HUDEP-2 (cell line): ENCODE measurements at regions not wholly inside any gene's neighbourhood (a gene's known extent, or its start where the extent isn't known, plus 50 kb on each side); places are given as distances from the start of the nearest gene placed in this dataset.

Experiments used
- DNase-seq, 76 experiments: peaks; one replicate each; lab custom pipeline; 2025; ENCODE audit not compliant: unreplicated experiment in 76 of 76; lab: John Stamatoyannopoulos, UW

DNA sequence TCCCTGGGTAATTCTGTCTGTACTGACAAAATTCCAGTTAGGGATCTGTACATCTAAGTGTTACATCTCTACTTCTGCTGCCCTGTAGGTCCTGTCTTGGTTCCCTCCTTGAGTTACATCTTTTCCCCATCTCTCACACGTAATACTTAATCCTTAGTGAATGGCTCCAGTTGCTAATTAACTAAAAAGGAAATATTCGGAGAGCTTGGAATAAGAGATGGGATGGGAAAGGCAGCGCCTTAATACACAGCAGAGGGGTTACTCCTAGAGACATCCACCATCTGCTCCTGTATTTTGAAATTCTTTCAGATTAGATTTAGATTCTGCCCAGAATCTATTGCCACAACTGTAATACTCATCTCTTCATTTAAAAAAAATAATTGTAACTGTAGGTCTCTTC lies 384.0 kb downstream of the SAMD5 start:
- no peak for DNase-seq

DNA sequence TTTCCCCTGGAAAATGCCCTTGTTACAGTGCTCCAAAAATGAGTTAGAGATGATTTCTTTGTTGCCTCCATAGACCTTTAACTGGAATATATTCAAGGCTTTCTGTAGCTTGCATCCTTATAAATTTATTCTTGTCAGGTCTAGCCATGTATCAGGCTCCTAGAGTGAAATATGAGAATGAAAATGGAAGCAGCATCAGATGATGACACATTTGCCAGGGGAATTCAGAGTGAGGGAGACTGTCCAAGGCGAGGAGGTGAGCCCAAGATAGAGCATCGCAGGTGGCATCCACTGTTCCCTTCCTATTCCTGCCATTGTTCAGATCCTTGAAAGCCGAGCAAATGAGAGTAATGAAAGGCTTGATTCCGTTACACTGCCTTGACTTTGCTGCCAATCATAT lies 386.8 kb downstream of the SAMD5 start:
- no peak for DNase-seq

DNA sequence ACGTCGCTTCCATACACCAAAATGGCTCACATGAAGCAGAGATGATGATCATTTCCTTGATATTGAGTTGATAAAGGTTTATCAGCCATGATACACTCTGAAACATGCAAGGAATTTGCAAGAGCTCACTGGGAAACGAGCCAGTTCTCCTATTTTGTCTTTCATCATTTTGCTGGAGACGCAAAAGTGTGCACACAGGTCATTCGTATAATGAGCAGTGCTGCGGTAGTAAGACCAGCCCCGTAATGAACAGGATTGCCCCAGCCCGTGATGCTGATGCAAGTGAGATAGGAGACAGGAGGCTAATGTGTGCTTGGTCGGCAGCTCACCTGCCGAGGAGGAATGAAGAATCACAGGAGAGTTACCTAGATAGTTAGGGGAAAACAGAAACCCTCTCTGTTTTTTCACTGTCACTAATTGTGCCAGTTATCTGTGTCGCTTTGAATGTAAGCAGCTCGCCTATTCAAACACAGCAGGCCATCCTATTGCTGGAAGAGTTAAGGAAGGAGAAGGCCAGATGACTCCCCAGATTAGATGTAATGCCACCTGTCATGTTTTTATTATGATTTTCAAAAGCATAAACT lies 391.8 kb downstream of the SAMD5 start:
- no peak for DNase-seq

DNA sequence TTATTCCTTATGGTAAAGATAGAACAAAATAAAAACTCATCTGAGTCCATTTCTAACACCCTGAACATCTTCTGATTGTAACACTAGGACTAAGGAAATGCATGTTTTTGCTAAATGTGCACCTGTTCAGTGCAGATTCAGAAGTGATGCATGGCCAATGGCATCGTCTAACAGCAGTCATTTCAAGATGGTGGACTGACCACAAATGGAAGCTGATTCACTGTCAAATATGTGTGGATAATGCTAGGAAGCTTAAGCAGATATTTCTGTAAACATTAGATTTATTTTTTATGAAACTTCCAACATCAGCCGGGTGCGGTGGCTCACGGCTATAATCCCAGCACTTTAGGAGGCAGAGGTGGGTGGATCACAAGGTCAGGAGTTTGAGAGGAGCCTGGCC lies 394.8 kb downstream of the SAMD5 start:
- no peak for DNase-seq

DNA sequence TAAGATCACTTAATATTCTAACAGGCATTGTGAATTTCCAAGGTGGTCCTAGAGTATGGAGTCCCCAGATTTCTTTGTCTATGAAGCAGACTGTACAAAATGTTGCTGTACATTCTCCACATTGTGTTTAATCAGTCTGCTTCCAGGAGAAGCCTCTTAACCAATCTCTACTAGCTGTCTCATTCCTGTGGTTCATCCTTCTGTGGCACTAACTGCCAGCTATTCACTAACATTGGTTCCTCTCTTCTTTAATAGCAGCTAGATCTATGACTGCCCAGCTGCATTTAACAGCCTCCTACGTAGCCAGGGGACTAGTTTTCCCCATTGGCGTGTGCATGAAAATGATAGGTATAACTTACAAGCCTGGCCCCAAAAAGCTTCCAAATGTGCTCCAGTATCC lies 395.4 kb downstream of the SAMD5 start:
- no peak for DNase-seq

DNA sequence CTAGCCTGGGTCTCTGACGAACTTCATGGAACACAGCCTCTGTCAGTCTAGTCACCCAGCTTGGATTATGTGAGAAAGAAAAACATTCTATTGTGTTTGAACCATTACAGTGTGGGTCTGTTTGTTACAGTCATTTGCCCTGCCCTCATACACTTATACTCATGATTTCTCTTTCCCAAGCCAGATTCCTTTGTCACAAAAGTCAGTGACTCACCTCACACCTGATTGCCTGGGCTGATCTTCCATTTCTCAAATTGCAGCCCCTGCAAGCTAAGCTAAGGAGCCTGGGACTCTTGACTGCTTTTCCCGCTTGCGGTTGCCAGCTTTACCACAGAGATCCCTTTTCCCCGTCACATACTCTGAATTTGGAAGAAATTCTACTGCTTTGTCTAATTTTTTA lies 395.9 kb downstream of the SAMD5 start:
- DNase-seq = no peak

DNA sequence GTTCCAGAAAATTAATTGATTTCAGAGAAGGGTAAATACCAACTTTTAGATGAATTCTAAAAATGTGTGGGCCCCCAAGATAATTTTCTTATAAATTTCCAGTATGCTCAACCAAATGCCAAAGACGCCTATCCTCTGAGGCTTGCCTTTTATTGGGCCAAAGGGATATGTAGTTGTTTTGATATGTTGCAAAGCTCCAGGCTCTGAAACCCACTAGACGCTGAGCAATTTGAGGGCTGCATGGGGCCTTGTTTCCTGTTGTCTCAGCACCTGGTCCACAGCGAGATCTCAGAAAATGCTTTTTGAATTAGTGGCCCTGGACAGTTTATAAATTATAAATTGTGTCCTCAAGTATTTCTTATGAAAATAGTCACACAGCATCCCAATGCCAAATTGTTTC lies 397.2 kb downstream of the SAMD5 start:
- DNase-seq = no peak

DNA sequence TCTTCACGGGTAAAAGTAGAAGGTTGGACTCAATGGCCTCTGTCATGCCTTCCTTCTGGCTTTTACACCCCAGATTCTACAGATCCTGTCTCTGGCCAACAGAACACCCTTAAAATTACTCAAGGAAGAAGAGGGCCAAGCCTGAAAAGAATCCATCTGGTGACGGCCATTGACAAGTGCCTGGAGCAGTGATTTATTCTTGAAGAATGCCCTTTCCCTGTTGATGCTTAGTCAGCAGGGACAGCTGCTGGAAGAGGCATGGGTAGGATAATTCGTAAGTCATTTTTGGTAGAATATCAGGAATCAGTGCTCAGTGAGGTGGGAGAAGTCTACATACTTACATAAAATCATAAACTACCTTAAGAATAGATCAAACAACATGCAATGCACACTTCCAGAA lies 397.9 kb downstream of the SAMD5 start:
- DNase-seq = no peak

DNA sequence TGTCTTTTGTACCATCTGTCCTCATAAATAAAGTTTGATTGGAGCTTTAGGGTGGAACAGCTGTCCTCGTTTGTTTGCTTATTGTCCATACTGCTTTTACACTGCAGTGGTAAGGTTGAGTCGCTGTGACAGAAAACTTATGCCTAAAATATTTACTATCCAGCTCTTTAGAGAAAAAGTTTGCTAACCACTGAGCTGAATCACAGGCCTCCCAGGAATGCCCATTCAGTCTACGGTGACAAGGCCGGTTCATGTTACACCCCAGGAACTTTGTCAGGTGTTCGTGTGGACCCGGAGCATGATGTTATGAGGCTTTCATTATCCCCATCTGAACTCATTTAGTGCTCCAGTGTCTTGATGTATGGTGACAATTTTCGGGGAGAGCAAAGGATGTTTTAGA lies 401.1 kb downstream of the SAMD5 start:
- no peak for DNase-seq

DNA sequence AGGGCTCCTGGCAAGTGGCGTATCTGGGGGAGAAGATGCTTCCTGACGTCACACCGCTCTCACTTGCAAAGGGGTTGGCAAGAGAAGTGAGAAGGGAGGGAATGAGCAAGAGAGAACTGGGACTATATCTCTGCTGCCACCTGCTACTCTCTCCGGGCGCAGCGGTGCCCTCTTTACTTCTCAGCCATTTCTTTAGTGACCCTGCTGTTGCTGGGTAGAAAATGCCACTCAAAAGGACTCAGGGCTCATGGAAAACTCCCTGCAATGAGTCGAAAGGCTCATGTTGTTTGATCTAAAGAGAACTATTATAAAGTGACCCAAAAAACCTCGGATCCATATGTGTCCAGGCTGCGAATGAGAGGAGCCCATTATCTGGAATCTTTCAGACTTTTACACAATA lies 401.8 kb downstream of the SAMD5 start:
- DNase-seq = no peak

DNA sequence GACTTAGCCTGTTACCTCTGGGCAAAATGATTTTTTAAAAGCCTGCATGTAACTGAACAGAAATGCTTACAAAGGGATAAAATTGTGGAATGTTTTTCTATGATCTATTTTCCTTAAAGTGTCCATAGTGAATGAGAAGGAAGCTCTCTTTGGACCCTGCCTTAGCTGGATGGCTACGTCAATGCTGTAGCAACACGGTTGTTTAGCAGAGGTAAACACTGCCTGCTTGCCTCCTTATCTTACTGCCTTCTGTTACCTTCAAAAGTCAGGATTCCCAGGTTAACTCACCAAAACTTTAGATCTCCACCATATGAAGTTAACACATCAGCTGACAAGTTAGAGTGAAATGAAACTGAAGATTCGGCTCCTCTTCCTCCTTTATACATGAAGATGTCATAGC lies 402.6 kb downstream of the SAMD5 start:
- DNase-seq = no peak

DNA sequence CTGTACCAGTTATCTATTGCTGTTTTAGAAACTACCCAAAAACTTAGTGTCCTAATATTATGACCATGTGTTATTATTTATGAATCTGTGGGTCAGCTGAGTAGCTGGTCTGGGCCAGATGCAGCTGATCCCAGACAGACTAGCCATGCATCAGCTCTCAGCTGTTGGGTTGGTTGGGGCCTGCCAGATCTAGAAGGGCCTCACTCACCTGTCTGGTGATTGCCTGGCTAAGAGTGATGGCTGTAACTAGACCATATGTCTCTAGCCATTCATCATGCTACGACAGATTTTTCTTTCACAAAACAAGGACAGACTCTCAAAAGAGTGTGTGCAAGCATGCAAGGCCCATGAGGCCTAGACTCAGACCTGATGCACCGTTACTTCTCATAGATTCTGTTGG lies 403.2 kb downstream of the SAMD5 start:
- no peak for DNase-seq

DNA sequence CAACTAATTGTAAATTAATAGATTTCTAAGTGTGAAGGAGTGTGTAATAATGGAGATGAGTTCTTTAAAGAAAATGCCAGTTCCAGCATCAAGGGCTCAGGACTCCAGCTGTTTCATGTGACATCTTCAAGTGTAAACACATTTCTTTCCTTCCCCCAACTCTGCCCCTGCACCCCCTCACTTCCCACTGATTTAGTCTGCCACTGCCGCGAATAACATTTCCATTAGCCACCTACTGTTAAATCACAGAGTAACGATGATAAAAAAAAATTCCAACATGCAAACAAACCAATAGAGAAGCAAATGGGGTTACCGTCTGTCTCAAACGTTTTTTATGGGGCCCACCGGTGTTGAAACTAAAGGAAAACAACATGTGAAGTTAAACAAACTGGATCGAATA lies 414.3 kb downstream of the SAMD5 start:
- no peak for DNase-seq

DNA sequence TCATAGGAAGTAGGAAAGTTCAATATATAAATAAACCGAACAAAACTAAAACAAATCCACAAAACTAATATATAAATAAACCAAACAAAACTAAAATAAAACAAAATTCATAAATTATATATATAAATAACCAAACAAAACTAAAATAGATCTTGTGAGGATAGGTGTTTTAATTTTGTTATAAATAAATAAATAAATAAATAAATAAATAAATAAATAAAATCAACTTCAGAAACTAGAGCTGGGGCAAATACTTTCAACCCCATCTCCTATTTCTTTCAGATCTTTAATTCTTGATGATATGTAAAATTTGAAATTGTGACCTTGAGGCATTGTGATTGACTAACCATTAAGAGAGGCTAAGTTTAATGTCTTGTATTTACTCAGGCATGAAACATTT lies 416.1 kb downstream of the SAMD5 start:
- DNase-seq = no peak

DNA sequence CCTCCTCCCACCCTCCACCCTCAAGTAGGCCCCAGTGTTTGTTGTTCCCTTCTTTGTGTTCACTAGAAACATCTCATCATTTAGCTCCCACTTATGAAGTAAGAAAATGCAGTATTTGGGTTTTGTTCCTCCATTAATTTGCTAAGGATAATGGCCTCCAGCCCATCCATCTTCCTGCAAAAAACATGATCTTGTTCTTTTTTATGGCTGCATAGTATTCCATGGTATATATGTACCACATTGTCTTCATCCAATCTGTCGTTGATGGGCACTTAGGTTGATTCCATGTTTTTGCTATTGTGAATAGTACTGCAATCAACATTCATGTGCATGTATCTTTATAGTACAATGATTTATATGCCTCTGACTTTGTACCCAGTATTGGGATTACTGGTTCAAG lies 416.8 kb upstream of the SASH1 start:
- no peak for DNase-seq

DNA sequence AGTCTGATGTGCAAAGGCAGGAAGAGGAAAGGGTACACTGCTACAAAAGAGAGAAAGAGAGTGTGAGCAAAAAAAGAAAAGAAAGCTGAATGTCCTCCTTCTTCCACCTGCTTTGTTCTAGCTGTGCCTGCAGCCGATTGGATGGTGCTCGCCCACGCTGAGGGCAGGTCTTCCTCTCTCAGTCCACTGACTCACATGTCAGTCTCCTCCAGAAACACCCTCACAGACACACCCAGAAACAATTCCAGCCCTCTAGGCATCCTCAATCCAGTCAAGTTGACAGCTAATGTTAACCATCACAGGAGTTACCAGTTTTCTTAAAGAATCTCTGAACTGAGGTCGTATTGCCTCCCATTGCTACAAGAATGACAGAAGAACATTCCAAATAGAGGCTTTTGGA lies 411.9 kb upstream of the SASH1 start:
- DNase-seq = peak in 1 of 76 experiments; percentile 14

DNA sequence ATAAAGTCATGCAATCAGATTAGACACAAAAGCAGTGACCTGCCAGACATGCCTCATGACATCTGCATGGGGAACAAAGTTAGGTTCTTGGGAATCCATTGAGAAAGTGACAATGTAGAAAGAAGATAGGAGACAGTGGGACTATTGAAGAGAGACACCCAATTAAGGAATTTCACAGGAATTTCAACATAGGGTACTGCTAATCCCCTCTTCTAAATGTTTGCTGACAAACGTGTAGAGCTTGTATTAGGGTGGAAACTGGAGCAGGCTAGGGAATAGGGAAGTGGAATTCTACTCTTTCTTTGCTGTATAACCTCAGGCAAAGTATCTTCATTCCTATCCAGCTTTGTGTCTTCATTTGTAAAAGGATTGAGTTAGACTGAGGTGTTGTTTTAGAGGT lies 409.4 kb upstream of the SASH1 start:
- DNase-seq = no peak

DNA sequence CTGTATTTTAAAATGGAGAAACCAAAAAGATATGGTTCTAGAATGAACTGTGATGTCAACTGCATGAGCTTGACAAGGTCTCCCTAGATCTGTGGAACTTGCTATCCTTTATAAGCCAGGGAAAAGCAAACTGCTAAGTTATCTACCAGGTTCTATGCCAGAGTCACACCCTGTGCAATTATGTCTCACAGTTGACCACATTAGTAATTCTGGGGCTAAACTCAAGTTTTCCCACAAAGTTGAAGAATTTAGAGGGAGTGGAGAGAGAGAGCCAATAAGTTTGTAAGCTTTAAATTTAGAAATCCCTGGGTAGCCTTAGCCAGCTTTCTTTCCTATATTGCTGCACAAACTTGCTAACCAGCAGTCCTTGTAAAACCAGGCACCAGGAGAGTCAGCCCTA lies 407.0 kb upstream of the SASH1 start:
- DNase-seq = no peak

DNA sequence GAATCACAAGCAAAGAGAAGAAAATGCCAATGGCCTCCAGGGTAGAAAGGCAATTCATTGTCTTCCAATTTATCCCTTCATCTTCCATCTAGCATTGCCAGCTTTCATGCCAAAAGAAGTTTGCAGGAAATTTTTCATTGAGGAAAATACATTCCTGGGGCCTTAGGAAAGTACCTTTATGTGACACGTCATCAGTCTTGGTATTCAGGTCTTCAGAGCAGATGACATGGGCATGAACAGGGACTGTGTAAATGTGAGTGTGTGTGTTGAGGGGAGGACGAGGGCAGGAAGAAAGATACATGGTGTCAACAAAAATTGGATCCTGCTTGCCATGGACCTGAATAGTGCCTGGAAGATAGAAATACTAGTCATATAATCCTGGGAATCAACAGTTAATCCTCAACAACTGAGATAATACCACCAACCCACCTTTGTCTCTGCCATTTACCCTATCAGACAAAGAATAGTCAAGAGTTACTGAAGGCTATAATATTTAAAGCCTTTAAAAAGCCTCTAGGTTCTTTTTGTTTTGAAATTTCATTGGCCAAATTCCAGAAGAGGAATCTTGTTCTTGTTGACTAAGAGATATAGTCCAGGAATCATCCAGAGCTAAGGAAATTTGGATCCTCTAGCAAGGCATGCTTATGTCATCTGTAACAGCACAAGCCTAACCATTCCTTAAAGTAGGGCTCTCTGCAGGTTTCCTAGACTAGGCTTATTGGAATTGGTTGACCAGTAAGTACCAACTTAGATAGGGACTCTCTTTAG lies 405.8 kb upstream of the SASH1 start:
- DNase-seq = no peak

DNA sequence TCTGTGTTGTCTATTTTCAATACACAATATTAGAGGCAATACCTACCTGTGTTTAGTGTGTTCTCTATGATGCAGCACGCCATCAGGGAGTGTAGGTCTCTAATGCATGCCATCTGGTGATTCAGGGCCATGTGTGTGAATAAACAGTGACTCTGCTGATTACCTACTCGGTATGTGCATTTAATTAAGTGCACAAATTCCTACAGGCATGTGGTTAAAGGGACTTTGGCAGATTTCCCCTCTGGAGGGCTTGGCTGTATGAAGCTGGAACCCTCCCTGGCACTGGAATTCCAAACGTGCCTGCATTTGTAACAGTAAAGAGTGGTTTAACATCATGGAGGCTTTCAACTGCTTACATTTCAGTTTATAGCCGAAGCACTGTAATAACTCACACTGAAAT lies 401.5 kb upstream of the SASH1 start:
- no peak for DNase-seq

DNA sequence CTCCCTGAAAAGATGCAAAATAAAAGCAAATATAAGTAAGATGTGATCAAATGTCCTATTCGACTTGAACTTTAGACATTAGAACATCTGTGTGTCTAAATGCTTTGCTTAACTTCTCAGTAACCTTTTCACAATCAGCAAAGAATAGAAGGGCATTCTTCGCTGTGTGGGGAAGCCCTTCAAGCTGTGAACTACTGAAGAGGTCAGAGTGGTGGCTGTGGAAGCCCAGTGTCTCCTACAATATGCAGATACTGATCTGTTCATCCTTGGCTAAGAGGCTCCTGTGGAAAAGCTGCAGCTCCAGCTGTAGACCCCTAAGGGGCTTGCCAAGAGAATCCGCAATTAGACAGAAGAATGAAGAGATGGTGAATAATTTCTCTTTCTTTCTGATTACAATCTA lies 400.3 kb upstream of the SASH1 start:
- no peak for DNase-seq

DNA sequence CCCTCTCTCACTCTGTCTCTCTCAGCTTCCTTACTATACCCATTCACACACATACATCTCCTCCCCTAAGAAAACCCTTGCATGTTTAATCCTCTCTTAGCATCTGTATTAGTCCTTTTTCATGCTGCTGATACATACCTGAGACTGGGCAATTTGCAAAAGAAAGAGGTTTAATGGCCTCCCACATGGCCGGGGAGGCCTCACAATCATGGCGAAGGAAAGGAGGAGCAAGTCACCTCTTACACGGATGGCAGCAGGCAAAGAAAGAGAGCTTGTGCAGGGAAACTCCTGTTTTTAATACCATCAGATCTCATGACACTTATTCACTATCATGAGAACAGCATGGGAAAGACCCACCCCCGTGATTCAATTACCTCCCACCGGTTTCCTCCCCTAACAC lies 398.5 kb upstream of the SASH1 start:
- DNase-seq = no peak

DNA sequence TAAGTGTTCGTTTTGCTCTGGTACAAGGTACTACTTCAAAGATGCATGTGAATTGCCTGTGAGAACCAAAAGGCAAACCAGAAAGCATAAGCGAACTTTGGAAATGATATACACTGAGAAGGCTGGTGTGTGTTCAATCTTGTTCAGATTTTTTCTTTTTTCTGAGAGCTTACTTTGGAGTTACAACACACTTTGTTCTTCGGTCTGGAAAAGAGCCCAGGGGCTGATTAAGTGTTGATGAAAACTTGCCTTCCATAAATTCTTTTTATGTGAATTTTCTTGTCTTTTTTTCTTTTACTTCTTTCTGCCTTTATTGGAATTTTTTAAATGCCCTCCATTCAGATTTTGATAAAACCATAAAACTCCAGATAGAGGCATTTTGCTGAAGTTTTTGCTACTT lies 395.1 kb upstream of the SASH1 start:
- DNase-seq = no peak
